Activated T-cell treated with anti-CD3 and anti-CD28 coated beads for 1 hour (primary cell): ENCODE measurements at regions not wholly inside any gene's neighbourhood (a gene's known extent, or its start where the extent isn't known, plus 50 kb on each side); places are given as distances from the start of the nearest gene placed in this dataset.

ENCODE experiments used
- DNase-seq: peaks from one replicate; pipeline ENCODE4 v3.0.0-alpha.2; 2020; ENCODE audit warnings: low read depth

- DNase-seq, result no peak
Measured at GRCh38 chr6:90435207-90435899, 138.7 kb upstream of the BACH2 start.

- no peak for DNase-seq
Measured at GRCh38 chr6:90434094-90434493, 137.5 kb upstream of the BACH2 start.

GRCh38 chr6:90432937-90433336 lies 136.3 kb upstream of the BACH2 start:
- DNase-seq, result no peak

- no peak for DNase-seq
Measured at GRCh38 chr6:90432041-90432775, 135.6 kb upstream of the BACH2 start.

GRCh38 chr6:90431576-90431975 lies 134.9 kb upstream of the BACH2 start:
- DNase-seq, result no peak

- no peak for DNase-seq
Measured at GRCh38 chr6:90429713-90430112, 133.1 kb upstream of the BACH2 start.

GRCh38 chr6:90428514-90428913 lies 131.9 kb upstream of the BACH2 start:
- no peak for DNase-seq

- no peak for DNase-seq
Measured at GRCh38 chr6:90425161-90425641, 128.6 kb upstream of the BACH2 start.

GRCh38 chr6:90424580-90424979 lies 127.9 kb upstream of the BACH2 start:
- DNase-seq, result no peak

GRCh38 chr6:90421666-90422065 lies 125.0 kb upstream of the BACH2 start:
- no peak for DNase-seq

GRCh38 chr6:90420500-90420899 lies 123.9 kb upstream of the BACH2 start:
- DNase-seq, result no peak

- DNase-seq, result no peak
Measured at GRCh38 chr6:90417385-90417784, 120.7 kb upstream of the BACH2 start.

- DNase-seq, result no peak
Measured at GRCh38 chr6:90416322-90416721, 119.7 kb upstream of the BACH2 start.

- DNase-seq, result no peak
Measured at GRCh38 chr6:90415178-90415577, 118.5 kb upstream of the BACH2 start.

GRCh38 chr6:90414352-90414751 lies 117.7 kb upstream of the BACH2 start:
- no peak for DNase-seq

GRCh38 chr6:90413867-90414266 lies 117.2 kb upstream of the BACH2 start:
- peak; percentile 57 for DNase-seq

- DNase-seq, result no peak
Measured at GRCh38 chr6:90413396-90413795, 116.8 kb upstream of the BACH2 start.

- no peak for DNase-seq
Measured at GRCh38 chr6:90412538-90413369, 116.1 kb upstream of the BACH2 start.

GRCh38 chr6:90411292-90411781 lies 114.7 kb upstream of the BACH2 start:
- no peak for DNase-seq

GRCh38 chr6:90409700-90410099 lies 113.1 kb upstream of the BACH2 start:
- no peak for DNase-seq

- no peak for DNase-seq
Measured at GRCh38 chr6:90406957-90407356, 110.3 kb upstream of the BACH2 start.

- DNase-seq, result no peak
Measured at GRCh38 chr6:90406142-90406794, 109.6 kb upstream of the BACH2 start.
